H1 (cell line): ENCODE measurements at regions not wholly inside any gene's neighbourhood (a gene's known extent, or its start where the extent isn't known, plus 50 kb on each side); places are given as distances from the start of the nearest gene placed in this dataset.

ENCODE experiments used
- CTCF ChIA-PET: fragments of 300-600 bp; sonication (Branson Sonifier 250); formaldehyde crosslinking; loops from one replicate; lab custom pipeline; 2021; ENCODE audit not compliant: partially characterized antibody; lab: Charles Lee
- POLR2A ChIA-PET: fragments of 300-600 bp; sonication (Branson Sonifier 250); formaldehyde crosslinking; loops from one replicate; lab custom pipeline; 2021; ENCODE audit warnings: inconsistent platforms; ENCODE audit not compliant: partially characterized antibody; lab: Charles Lee
- DNase-seq, 2 experiments: peaks; one replicate each; pipeline versions ENCODE4 v3.0.0 to v3.0.0-alpha.2; 2010 to 2022; ENCODE audit warnings: low spot score in 2 of 2, low read depth in 1 of 2, mixed read lengths in 1 of 2
- FAIRE-seq: peaks from 2 replicates; lab custom pipeline; 2011; peaks lifted over from hg19 to GRCh38; lab: Jason Lieb, UNC
- H2AFZ ChIP-seq: 2 replicates; pipeline ENCODE4 v1.8.1; 2012; ENCODE audit warnings: low read length, inconsistent platforms
- H2AK5ac ChIP-seq: 2 replicates; pipeline ENCODE4 v1.6.1; 2013; ENCODE audit warnings: low read depth, low read length
- H2BK120ac ChIP-seq: replicated peaks from 2 replicates; pipeline ENCODE3; 2013; ENCODE audit warnings: low read depth, low read length, inconsistent platforms
- H2BK12ac ChIP-seq: 2 replicates; pipeline ENCODE4 v1.6.1; 2013; ENCODE audit warnings: low read depth, low read length
- H2BK15ac ChIP-seq: 2 replicates; pipeline ENCODE4 v1.6.1; 2013; ENCODE audit warnings: low read length
- H2BK20ac ChIP-seq: 2 replicates; pipeline ENCODE4 v1.6.1; 2013; ENCODE audit warnings: low read length
- H2BK5ac ChIP-seq: 2 replicates; pipeline ENCODE4 v1.6.1; 2013; ENCODE audit warnings: low read depth, low read length
- H3K14ac ChIP-seq: 2 replicates; pipeline ENCODE4 v1.6.1; 2013; ENCODE audit warnings: inconsistent platforms; ENCODE audit not compliant: insufficient read length
- H3K18ac ChIP-seq: 2 replicates; pipeline ENCODE4 v1.6.1; 2013; ENCODE audit warnings: low read length; ENCODE audit errors: extremely low read depth
- H3K23ac ChIP-seq: 2 replicates; pipeline ENCODE4 v1.6.1; 2013; ENCODE audit warnings: inconsistent platforms; ENCODE audit not compliant: insufficient read length
- H3K23me2 ChIP-seq: 2 replicates; pipeline ENCODE4 v1.6.1; 2013; ENCODE audit warnings: low read depth, low read length
- H3K27ac ChIP-seq: 2 replicates; pipeline ENCODE4 v1.6.1; 2011; ENCODE audit warnings: low read depth, low read length, inconsistent platforms
- H3K27me3 ChIP-seq, 4 experiments: replicated peaks in 1 of 4; 1 replicate in 1 of 4; 2 replicates in 3 of 4; pipeline versions ENCODE4 v1.6.1 to v1.8.1; 2011 to 2013; ENCODE audit warnings: low read length in 3 of 4, mild to moderate bottlenecking in 3 of 4, inconsistent platforms in 2 of 4, mixed read lengths in 2 of 4, moderate library complexity in 1 of 4; ENCODE audit not compliant: control insufficient read depth in 3 of 4, insufficient read depth in 3 of 4; ENCODE audit errors: extremely low read depth in 1 of 4
- H3K36me3 ChIP-seq, 4 experiments: 2 replicates each; pipeline versions ENCODE4 v1.6.1 to v1.8.1; 2011 to 2013; ENCODE audit warnings: mild to moderate bottlenecking in 4 of 4, low read length in 3 of 4, moderate library complexity in 2 of 4, control low read depth in 1 of 4, inconsistent platforms in 1 of 4; ENCODE audit not compliant: insufficient read depth in 4 of 4, control insufficient read depth in 2 of 4
- H3K4ac ChIP-seq: replicated peaks from 2 replicates; pipeline ENCODE3; 2013; ENCODE audit warnings: low read length, low read depth, mixed read lengths, inconsistent platforms; ENCODE audit not compliant: insufficient read length
- H3K4me1 ChIP-seq, 4 experiments: replicated peaks in 1 of 4; 1 replicate in 1 of 4; 2 replicates in 3 of 4; pipeline versions ENCODE4 v1.6.1 to v1.8.1; 2011 to 2013; ENCODE audit warnings: low read length in 3 of 4, inconsistent platforms in 2 of 4, mixed read lengths in 1 of 4; ENCODE audit not compliant: insufficient read depth in 4 of 4, control insufficient read depth in 3 of 4
- H3K4me2 ChIP-seq, 2 experiments: 2 replicates each; pipeline versions ENCODE4 v1.6.1 to v1.8.1; 2011 to 2013; ENCODE audit warnings: low read depth in 2 of 2, low read length in 2 of 2, control low read depth in 1 of 2, inconsistent platforms in 1 of 2, mild to moderate bottlenecking in 1 of 2; ENCODE audit not compliant: insufficient read depth in 1 of 2
- H3K4me3 ChIP-seq, 4 experiments: fragments of 200-600, 300-600 bp in 1 of 4; sonication (generic), shearing (Covaris generic), sonication (Bioruptor Twin) in 1 of 4; 2 replicates each; pipeline versions ENCODE4 v1.5.1 to v1.8.1; 2011 to 2016; ENCODE audit warnings: low read length in 4 of 4, low read depth in 3 of 4, control low read depth in 2 of 4, inconsistent platforms in 2 of 4, mild to moderate bottlenecking in 2 of 4, mixed read lengths in 1 of 4, moderate library complexity in 1 of 4; ENCODE audit not compliant: insufficient read depth in 2 of 4; ENCODE audit errors: extremely low read depth in 1 of 4
- H3K56ac ChIP-seq: replicated peaks from 2 replicates; pipeline ENCODE3; 2013; ENCODE audit warnings: low read depth, mild to moderate bottlenecking, mixed read lengths, low read length, inconsistent platforms; ENCODE audit not compliant: insufficient read length
- H3K79me1 ChIP-seq: 2 replicates; pipeline ENCODE4 v1.6.1; 2013; ENCODE audit warnings: low read depth, low read length, control low read depth
- H3K79me2 ChIP-seq, 2 experiments: 2 replicates each; pipeline versions ENCODE4 v1.6.1 to v1.8.1; 2012 to 2013; ENCODE audit warnings: low read length in 2 of 2, mild to moderate bottlenecking in 2 of 2, inconsistent platforms in 1 of 2; ENCODE audit not compliant: insufficient read depth in 2 of 2, control insufficient read depth in 1 of 2
- H3K9ac ChIP-seq, 4 experiments: replicated peaks in 1 of 4; 1 replicate in 1 of 4; 2 replicates in 3 of 4; pipeline versions ENCODE4 v1.6.1 to v1.8.1; 2011 to 2013; ENCODE audit warnings: low read depth in 3 of 4, low read length in 3 of 4, control low read depth in 2 of 4, mild to moderate bottlenecking in 2 of 4, moderate library complexity in 2 of 4, inconsistent platforms in 1 of 4; ENCODE audit errors: extremely low read depth in 1 of 4
- H3K9me3 ChIP-seq, 2 experiments: 2 replicates each; pipeline versions ENCODE4 v1.6.1 to v1.8.1; 2012 to 2013; ENCODE audit warnings: mild to moderate bottlenecking in 2 of 2, moderate library complexity in 2 of 2, control low read depth in 1 of 2, inconsistent platforms in 1 of 2, low read depth in 1 of 2, low read length in 1 of 2, mixed read lengths in 1 of 2; ENCODE audit not compliant: insufficient read depth in 2 of 2
- H4K20me1 ChIP-seq, 2 experiments: replicated peaks in 1 of 2; 2 replicates each; pipeline versions ENCODE3 to v1.8.1; 2011 to 2013; ENCODE audit warnings: inconsistent platforms in 2 of 2, low read length in 2 of 2, mild to moderate bottlenecking in 1 of 2; ENCODE audit not compliant: insufficient read depth in 2 of 2, control insufficient read depth in 1 of 2
- H4K5ac ChIP-seq: 2 replicates; pipeline ENCODE4 v1.6.1; 2013; ENCODE audit warnings: low read length, low read depth, mixed read lengths, inconsistent platforms; ENCODE audit not compliant: insufficient read length
- H4K8ac ChIP-seq: 2 replicates; pipeline ENCODE4 v1.8.0; 2013; ENCODE audit warnings: mild to moderate bottlenecking, moderate library complexity, low read length, inconsistent platforms; ENCODE audit not compliant: insufficient read depth; ENCODE audit errors: extremely low read depth
- H4K91ac ChIP-seq: replicated peaks from 2 replicates; pipeline ENCODE3; 2013; ENCODE audit warnings: low read length, mixed read lengths, inconsistent platforms; ENCODE audit not compliant: insufficient read length
- CREB1 ChIP-seq: IDR thresholded peaks from 2 replicates; pipeline ENCODE4 v1.6.1; 2012; ENCODE audit warnings: inconsistent platforms
- GABPA ChIP-seq: IDR thresholded peaks from 2 replicates; pipeline ENCODE4 v1.6.1; 2011; ENCODE audit warnings: mild to moderate bottlenecking, low read length, moderate library complexity, borderline replicate concordance; ENCODE audit not compliant: insufficient read depth
- KDM4A ChIP-seq: IDR thresholded peaks from one replicate; pipeline ENCODE4 v1.7.1; 2012; ENCODE audit warnings: low read depth, mild to moderate bottlenecking, moderate library complexity, low read length, inconsistent platforms; ENCODE audit not compliant: severe bottlenecking
- RAD21 ChIP-seq, 2 experiments: IDR thresholded peaks in 1 of 2; conservative IDR thresholded peaks in 1 of 2; 2 replicates each; pipeline ENCODE4 v1.6.1; 2011; ENCODE audit warnings: low read depth in 2 of 2, low read length in 2 of 2, improper control_type of control experiment in 1 of 2, inconsistent platforms in 1 of 2, mild to moderate bottlenecking in 1 of 2, moderate library complexity in 1 of 2
- SIN3A ChIP-seq, 2 experiments: IDR thresholded peaks in 1 of 2; conservative IDR thresholded peaks in 1 of 2; 2 replicates each; pipeline ENCODE4 v1.6.1; 2011 to 2012; ENCODE audit warnings: low read length in 2 of 2, improper control_type of control experiment in 1 of 2, low read depth in 1 of 2, mild to moderate bottlenecking in 1 of 2
- TBP ChIP-seq: IDR thresholded peaks from 2 replicates; pipeline ENCODE4 v1.6.1; 2011; ENCODE audit warnings: low read depth, low read length, improper control_type of control experiment
- WGBS, 2 experiments: shearing (Covaris generic) in 1 of 2; methylation state at CpG; one replicate each; pipeline versions ENCODE4 v1.1.6 to v1.1.7; 2013 to 2015; ENCODE audit warnings: low lambda C conversion rate in 2 of 2, mixed read lengths in 2 of 2, inconsistent platforms in 1 of 2, low coverage in 1 of 2, missing lambda C conversion rate in 1 of 2; ENCODE audit not compliant: insufficient replicate concordance in 2 of 2, insufficient coverage in 1 of 2, insufficient read length in 1 of 2; ENCODE audit errors: extremely low coverage in 1 of 2, missing lambda C conversion rate in 1 of 2; 5-methylcytosine and 5-hydroxymethylcytosine counted together
- TF ChIP-seq, protein P1 (sequence below): IDR thresholded peaks from 2 replicates; pipeline ENCODE4 v1.6.1; 2011; ENCODE audit warnings: low read length, improper control_type of control experiment
- TF ChIP-seq, protein P2 (sequence below): IDR thresholded peaks from 2 replicates; pipeline ENCODE4 v1.6.1; 2012; ENCODE audit warnings: low read length, inconsistent platforms

DNA sequence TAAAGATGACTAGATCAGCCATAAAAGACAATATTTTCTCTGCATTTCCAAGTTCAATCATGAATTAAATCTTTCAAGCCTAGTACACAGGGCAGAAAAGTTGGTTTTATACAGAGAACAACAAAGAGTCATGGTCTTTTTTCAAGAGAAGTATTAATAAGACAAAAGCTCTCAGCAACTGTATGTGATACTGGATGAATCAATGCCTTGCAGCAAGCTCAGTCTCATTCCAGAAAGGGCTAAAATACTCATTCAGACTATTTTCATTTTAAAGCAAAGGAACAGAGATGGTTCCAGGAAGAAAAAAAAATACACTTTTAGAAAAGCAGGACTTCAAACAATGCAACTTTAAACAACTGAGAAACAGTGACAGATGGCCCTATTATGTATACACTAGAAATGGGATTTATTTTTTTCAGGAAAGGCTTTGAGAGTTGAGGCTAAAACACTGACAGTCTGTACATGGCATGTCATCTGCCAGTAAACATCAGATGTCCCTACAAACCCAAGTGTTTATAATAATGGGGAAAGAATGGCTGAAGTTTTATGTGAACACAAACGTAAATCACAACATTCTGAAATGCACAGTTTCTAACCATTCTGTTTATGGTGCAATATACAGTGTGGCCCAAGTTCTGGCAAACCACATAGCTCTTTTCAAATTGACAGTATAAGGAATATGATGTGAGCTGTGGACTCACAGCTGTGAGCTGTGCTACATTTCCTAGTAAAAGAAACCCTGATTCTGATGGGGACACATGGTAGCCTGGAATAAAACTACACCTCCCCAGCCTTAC lies 114.3 kb upstream of the DST start:
- no peak overlapping the region for H3K9ac ChIP-seq
- CTCF ChIA-PET: interaction anchor here (1.0 to 7.5 kb wide), 16 partner anchors 8 to 131 kb away, joined by 3 to 102 read pairs (median 5); partner anchors contain the start of gene DST
- TF ChIP-seq KDM4A: no peak
- TF ChIP-seq GABPA: no peak
- TF ChIP-seq TBP: no peak
- TF ChIP-seq, protein P1, sequence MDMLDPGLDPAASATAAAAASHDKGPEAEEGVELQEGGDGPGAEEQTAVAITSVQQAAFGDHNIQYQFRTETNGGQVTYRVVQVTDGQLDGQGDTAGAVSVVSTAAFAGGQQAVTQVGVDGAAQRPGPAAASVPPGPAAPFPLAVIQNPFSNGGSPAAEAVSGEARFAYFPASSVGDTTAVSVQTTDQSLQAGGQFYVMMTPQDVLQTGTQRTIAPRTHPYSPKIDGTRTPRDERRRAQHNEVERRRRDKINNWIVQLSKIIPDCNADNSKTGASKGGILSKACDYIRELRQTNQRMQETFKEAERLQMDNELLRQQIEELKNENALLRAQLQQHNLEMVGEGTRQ: no peak
- TF ChIP-seq SIN3A (conservative IDR thresholded peaks at IDR 0.05 in 1 of 2, IDR thresholded peaks at IDR 0.05 in 1 of 2; ENCODE audit: low read depth in 1 of 2, low read length in 2 of 2): no peak
- TF ChIP-seq RAD21 (IDR thresholded peaks at IDR 0.05 in 1 of 2, conservative IDR thresholded peaks at IDR 0.05 in 1 of 2; ENCODE audit: low read depth in 2 of 2, low read length in 2 of 2): no peak
- TF ChIP-seq CREB1: no peak
- TF ChIP-seq, protein P2, sequence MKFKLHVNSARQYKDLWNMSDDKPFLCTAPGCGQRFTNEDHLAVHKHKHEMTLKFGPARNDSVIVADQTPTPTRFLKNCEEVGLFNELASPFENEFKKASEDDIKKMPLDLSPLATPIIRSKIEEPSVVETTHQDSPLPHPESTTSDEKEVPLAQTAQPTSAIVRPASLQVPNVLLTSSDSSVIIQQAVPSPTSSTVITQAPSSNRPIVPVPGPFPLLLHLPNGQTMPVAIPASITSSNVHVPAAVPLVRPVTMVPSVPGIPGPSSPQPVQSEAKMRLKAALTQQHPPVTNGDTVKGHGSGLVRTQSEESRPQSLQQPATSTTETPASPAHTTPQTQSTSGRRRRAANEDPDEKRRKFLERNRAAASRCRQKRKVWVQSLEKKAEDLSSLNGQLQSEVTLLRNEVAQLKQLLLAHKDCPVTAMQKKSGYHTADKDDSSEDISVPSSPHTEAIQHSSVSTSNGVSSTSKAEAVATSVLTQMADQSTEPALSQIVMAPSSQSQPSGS: no peak

More for the DNA sequence above, 114.3 kb upstream of the DST start:
- no peak overlapping the region for H2AFZ ChIP-seq
- POLR2A ChIA-PET: interaction anchor here (1.2 kb wide), 1 partner anchor 86 kb away, joined by 3 read pairs; no protein-coding TSS in a partner anchor
- no peak overlapping the region for H4K8ac ChIP-seq
- no peak overlapping the region for H4K91ac ChIP-seq
- no peaks in the 10 kb centered on the region for H3K23me2 ChIP-seq
- peaks cover 5% of the 10 kb centered on the region for H3K79me1 ChIP-seq
- no peak overlapping the region for H3K14ac ChIP-seq
- H3K9me3 ChIP-seq: no peaks in the 10 kb centered on the region
- H3K56ac ChIP-seq: no peak overlapping the region
- FAIRE-seq: no peak
- no peak overlapping the region for H3K27ac ChIP-seq
- peaks cover 7 to 88% of the 10 kb centered on the region in 2 experiments; a peak in 3 of 4 replicates for H3K79me2 ChIP-seq
- H3K4me1 ChIP-seq: peaks cover 0 to 20% (median 14%) of the 10 kb centered on the region in 4 experiments; a peak in 6 of 7 replicates
- WGBS, 2 experiments: 72% methylated on average over 1 of the region's 1 CpG; no CpG with 5 or more reads in 1 of the 2 experiments
- no peak overlapping the region for H2BK15ac ChIP-seq
- no peak overlapping the region for H3K23ac ChIP-seq
- H3K27me3 ChIP-seq: no peaks in the 10 kb centered on the region
- no peak overlapping the region for H3K4me2 ChIP-seq
- peaks cover 2 to 7% of the 10 kb centered on the region in 2 experiments for H4K20me1 ChIP-seq
- H3K18ac ChIP-seq: no peak overlapping the region
- no peak overlapping the region for H3K4ac ChIP-seq
- no peak overlapping the region for H2BK20ac ChIP-seq
- H2BK5ac ChIP-seq: no peak overlapping the region
- no peak overlapping the region for H3K4me3 ChIP-seq
- no peak overlapping the region for H2BK12ac ChIP-seq
- H3K36me3 ChIP-seq: no peaks in the 10 kb centered on the region
- no peak overlapping the region for H2BK120ac ChIP-seq
- no peak for DNase-seq
- no peak overlapping the region for H4K5ac ChIP-seq
- H2AK5ac ChIP-seq: no peak overlapping the region
